ENCODE measurements at regions not wholly inside any gene's neighbourhood (a gene's known extent, or its start where the extent isn't known, plus 50 kb on each side); places are given as distances from the start of the nearest gene placed in this dataset.
A peak's percentile ranks its signal among the peaks of the same experiment; 100 is the strongest.

GRCh38 chr9:19521205-19521604 lies 112.4 kb downstream of the ACER2 start:
- no peak for DNase-seq (ENCODE audit: extremely low spot score, insufficient read length, low read depth)

DNA sequence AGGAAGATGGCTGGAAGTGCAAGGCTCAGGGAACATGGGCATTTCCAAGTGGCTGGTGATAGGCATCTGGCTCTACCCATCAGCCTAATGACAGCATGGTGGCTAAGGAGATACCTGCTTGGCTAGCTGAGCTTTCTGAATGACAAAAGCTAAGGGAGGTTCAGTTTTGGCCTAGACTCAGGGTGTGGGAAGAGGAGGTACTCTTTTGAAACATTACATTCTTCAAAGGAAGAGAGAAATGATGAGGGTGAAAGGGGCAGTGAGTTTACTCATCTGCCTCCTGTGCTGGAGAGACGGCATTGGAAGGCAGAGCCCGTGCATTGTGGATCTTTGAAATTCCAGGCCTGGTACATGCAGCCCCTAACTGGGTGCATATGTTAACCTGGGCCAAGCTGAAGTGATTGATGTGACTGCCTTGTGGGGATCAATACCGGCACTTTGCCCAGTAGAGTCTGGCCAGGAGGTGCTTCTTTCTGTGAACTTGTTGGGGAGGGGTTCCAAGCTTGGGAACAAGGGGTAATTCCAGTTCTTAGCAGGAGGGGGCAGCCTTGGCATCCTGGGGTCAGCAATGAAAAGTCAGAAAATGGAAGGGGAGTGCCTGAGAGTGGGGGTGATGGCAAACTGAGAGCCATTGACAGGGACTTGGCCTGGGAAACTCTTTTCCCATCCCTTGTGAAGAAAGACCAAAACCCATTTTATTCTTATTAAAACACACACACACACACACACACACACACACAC lies 108.6 kb downstream of the ACER2 start:
- FAIRE-seq = no peak
- DNase-seq (ENCODE audit: extremely low spot score, insufficient read length, low read depth) = peak; percentile 5

More at GRCh38 chr9:19521205-19521604, 112.4 kb downstream of the ACER2 start:
- FAIRE-seq = no peak

DNA sequence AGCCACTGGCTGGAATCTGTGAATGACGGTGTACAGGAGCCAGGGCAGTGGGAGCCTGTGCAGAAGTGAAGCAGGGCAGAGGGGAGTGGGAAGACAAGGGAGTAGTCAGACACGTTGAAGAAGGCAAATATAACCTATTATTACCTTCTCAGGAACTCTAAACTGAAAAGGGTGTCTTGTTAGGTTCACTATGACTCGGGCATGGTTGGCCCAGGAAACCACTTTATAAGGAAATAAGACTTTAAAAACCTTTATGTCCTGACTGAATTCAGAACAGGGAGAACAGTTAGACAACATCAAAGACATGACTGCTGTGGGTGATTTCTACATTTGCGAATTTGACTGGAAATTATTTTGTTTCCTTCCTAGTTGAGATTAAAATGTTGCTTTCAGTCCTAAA lies 107.5 kb downstream of the ACER2 start:
- FAIRE-seq (no peak), DNase-seq (ENCODE audit: extremely low spot score, insufficient read length, low read depth) (no peak)

DNA sequence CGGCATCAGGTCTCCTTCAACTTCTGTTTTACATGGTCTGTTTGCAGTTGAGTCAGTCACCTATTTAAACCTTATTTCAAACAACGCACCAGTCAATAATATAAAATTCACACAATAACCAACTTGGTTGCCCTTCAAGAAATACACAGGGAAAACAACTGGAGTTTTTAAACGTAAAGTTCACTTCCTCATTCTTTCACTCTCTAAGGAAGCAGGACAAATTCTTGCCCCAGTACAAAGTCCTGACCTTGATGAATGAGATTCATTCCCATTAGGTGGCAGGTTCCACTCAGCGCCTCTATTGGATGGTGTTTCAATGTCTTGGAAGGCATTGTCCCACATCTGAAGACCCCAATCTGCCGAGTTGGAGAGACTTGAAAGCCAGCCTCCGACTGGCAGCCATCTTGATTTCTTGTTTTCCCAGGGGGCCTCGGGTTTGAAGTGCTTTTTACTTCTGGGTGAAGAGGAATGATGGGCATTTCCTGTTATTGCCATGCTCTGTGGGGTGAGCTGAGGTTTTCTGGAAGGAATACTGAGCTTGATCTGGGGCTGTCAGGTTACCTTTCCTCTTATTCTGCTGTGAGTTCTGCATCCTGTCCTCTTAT lies 105.0 kb downstream of the ACER2 start:
- DNase-seq (ENCODE audit: extremely low spot score, insufficient read length, low read depth) = no peak
- no peak for FAIRE-seq

DNA sequence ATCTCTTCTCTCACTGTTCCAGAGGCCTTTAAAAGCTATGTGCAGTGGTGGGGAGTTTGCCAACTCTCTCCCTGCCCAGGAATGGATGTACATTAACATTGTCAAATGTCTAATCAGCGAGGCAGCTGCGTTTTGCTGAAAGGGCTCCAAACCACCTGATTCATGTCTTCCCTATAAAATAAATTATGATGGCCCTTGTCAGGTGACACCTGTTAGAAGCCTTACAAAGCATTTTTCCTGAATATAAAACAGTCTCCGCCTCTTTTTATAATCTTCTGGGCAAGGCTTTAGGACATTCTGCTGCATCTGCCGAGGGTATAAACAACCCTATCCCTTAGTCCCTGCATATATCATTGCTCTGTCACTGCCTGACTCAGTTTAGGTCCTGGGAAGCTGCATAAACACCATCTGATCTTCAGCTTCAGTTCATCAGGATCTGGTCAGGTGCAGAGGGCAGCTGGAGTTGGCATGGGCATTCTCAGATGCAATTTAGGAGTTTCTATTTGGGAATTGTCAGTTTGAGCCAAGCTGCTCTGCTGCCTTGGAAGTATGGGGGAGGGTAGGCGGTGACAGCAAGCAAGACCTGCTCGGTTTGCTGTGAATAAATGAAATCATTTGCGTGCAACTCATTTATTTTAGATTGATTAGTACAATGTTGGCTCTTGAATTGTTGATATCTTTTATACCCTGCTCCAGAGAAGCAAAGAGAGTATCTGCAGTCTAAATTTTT lies 103.5 kb downstream of the ACER2 start:
- FAIRE-seq = no peak
- no peak for DNase-seq (ENCODE audit: extremely low spot score, insufficient read length, low read depth)

- FAIRE-seq (no peak), DNase-seq (ENCODE audit: extremely low spot score, insufficient read length, low read depth) (no peak)
These were observed 102.9 kb downstream of the ACER2 start for GRCh38 chr9:19511694-19512093.

DNA sequence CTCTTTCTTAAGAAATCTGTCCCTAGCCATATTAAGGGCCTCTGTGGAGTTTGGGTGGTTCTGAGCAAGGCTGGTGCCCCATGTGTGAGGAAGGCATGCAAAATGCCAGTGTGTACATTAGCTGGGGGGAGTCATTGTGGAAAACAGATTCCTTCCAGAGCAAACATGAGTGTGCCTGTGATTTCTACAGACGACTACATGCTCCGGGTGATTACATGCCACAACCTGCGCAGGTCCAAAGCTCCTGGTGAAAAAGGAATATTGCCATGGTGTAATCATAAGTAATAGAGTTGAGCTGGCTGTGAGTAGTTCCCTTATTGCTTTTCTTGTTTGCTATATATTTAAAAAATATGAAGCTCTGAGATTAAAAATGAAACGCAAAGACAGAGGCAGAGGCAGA lies 102.1 kb downstream of the ACER2 start:
- FAIRE-seq = no peak
- DNase-seq (ENCODE audit: extremely low spot score, insufficient read length, low read depth) = no peak

All from GM18507 (cell line).